NCI-H1930 (cell line): ENCODE measurements at regions not wholly inside any gene's neighbourhood (a gene's known extent, or its start where the extent isn't known, plus 50 kb on each side); places are given as distances from the start of the nearest gene placed in this dataset.

Source experiments
- DNase-seq, 2 experiments: peaks; one replicate each; lab custom pipeline; 2025; lab: John Stamatoyannopoulos, UW

- DNase-seq: no peak
Measured at GRCh38 chr18:61616111-61616610, 276.6 kb downstream of the RNF152 start.

GRCh38 chr18:61612517-61612916 is 279.3 kb downstream of the CDH20 start:
- no peak for DNase-seq

- DNase-seq: no peak
Measured at GRCh38 chr18:61609131-61609530, 275.9 kb downstream of the CDH20 start.

GRCh38 chr18:61608316-61608715 is 275.1 kb downstream of the CDH20 start:
- no peak for DNase-seq

- DNase-seq: no peak
Measured at GRCh38 chr18:61607867-61608266, 274.6 kb downstream of the CDH20 start.

- DNase-seq: no peak
Measured at GRCh38 chr18:61606759-61607158, 273.5 kb downstream of the CDH20 start.

GRCh38 chr18:61606068-61606660 is 272.9 kb downstream of the CDH20 start:
- no peak for DNase-seq

- DNase-seq: no peak
Measured at GRCh38 chr18:61605376-61606067, 272.3 kb downstream of the CDH20 start.
